Stimulated activated CD4-positive, alpha-beta T cell treated with anti-CD3 and anti-CD28 coated beads, TNF-alpha, amount 100 ng/mL, for 48 hours (primary cell): ENCODE measurements at regions not wholly inside any gene's neighbourhood (a gene's known extent, or its start where the extent isn't known, plus 50 kb on each side); places are given as distances from the start of the nearest gene placed in this dataset.
"Not testable (repeated sequence)": the region's sequence is repeated elsewhere in the genome, so short reads cannot be mapped to it uniquely, and the experiment has no call there.

Source experiments
- DNase-seq, 3 donors: peaks; one replicate each; pipeline ENCODE4 v3.0.0-alpha.2; 2020; ENCODE audit warnings: low read depth in 3 of 3

GRCh38 chr5:92328584-92329259 lies 945.6 kb upstream of the ARRDC3 start:
- no peak for DNase-seq

GRCh38 chr5:92320446-92320845 lies 937.3 kb upstream of the ARRDC3 start:
- no peak for DNase-seq

GRCh38 chr5:92313385-92313784 lies 930.3 kb upstream of the ARRDC3 start:
- DNase-seq, result no peak

- no peak for DNase-seq
These were observed 926.3 kb upstream of the ARRDC3 start for GRCh38 chr5:92309336-92309991.

- no peak for DNase-seq
These were observed 925.6 kb upstream of the ARRDC3 start for GRCh38 chr5:92308679-92309078.

GRCh38 chr5:92302356-92302755 lies 919.2 kb upstream of the ARRDC3 start:
- DNase-seq, result not testable (repeated sequence)

- DNase-seq, result no peak
These were observed 900.4 kb upstream of the ARRDC3 start for GRCh38 chr5:92283521-92283920.

- not testable (repeated sequence) for DNase-seq
These were observed 888.6 kb upstream of the ARRDC3 start for GRCh38 chr5:92271750-92272149.

GRCh38 chr5:92268343-92268742 lies 885.2 kb upstream of the ARRDC3 start:
- no peak for DNase-seq

GRCh38 chr5:92267830-92268229 lies 884.7 kb upstream of the ARRDC3 start:
- no peak for DNase-seq

GRCh38 chr5:92265804-92266203 lies 882.7 kb upstream of the ARRDC3 start:
- no peak for DNase-seq

- not testable (repeated sequence) for DNase-seq
These were observed 872.5 kb upstream of the ARRDC3 start for GRCh38 chr5:92255605-92256004.

- DNase-seq, result no peak
These were observed 865.4 kb upstream of the ARRDC3 start for GRCh38 chr5:92248518-92248917.

GRCh38 chr5:92242170-92242569 lies 859.1 kb upstream of the ARRDC3 start:
- DNase-seq, result no peak

GRCh38 chr5:92237896-92238295 lies 854.8 kb upstream of the ARRDC3 start:
- DNase-seq, result no peak

GRCh38 chr5:92222449-92222848 lies 839.3 kb upstream of the ARRDC3 start:
- DNase-seq, result no peak

- not testable (repeated sequence) for DNase-seq
These were observed 833.7 kb upstream of the ARRDC3 start for GRCh38 chr5:92216852-92217251.

GRCh38 chr5:92215116-92215515 lies 832.0 kb upstream of the ARRDC3 start:
- no peak for DNase-seq

GRCh38 chr5:92208265-92208664 lies 825.1 kb upstream of the ARRDC3 start:
- DNase-seq, result no peak

GRCh38 chr5:92207151-92207550 lies 824.0 kb upstream of the ARRDC3 start:
- DNase-seq, result no peak

- DNase-seq, result no peak
These were observed 823.6 kb upstream of the ARRDC3 start for GRCh38 chr5:92206681-92207080.

GRCh38 chr5:92199035-92199434 lies 815.9 kb upstream of the ARRDC3 start:
- not testable (repeated sequence) for DNase-seq

- no peak for DNase-seq
These were observed 798.5 kb upstream of the ARRDC3 start for GRCh38 chr5:92181656-92182055.

GRCh38 chr5:92180391-92180790 lies 797.3 kb upstream of the ARRDC3 start:
- no peak for DNase-seq
